Upper lobe of right lung (tissue), 1 donor: ENCODE measurements at regions not wholly inside any gene's neighbourhood (a gene's known extent, or its start where the extent isn't known, plus 50 kb on each side); places are given as distances from the start of the nearest gene placed in this dataset.
A peak's percentile ranks its signal among the peaks of the same experiment; 100 is the strongest.

Experiments
- ATAC-seq: fragments of 200-7000 bp; cut with Tn5 transposase; one replicate; pipeline ENCODE4 v1.9.1; 2020; ENCODE audit warnings: mild to moderate bottlenecking, moderate library complexity
- DNase-seq: peaks from one replicate; pipeline ENCODE4 v3.0.0-alpha.2; 2020
- H3K27ac ChIP-seq: fragments of 200-600 bp; one replicate; pipeline ENCODE4 v1.8.0; 2022
- H3K27me3 ChIP-seq: fragments of 200-600 bp; one replicate; pipeline ENCODE4 v1.8.0; 2022; ENCODE audit warnings: mild to moderate bottlenecking
- H3K36me3 ChIP-seq: fragments of 200-600 bp; one replicate; pipeline ENCODE4 v1.8.0; 2022
- H3K4me1 ChIP-seq: fragments of 200-600 bp; one replicate; pipeline ENCODE4 v1.8.0; 2022
- H3K4me3 ChIP-seq: fragments of 200-600 bp; one replicate; pipeline ENCODE4 v1.8.0; 2022; ENCODE audit warnings: mild to moderate bottlenecking
- H3K9me3 ChIP-seq: fragments of 200-600 bp; one replicate; pipeline ENCODE4 v1.8.0; 2022
- intact Hi-C: fragments of 100-400 bp; cut with DNase I; formaldehyde crosslinking; loops from one replicate; pipeline ENCODE4 v1.11.0; 2022
- TF ChIP-seq, protein P1 (sequence below): fragments of 200-600 bp; IDR thresholded peaks from one replicate; pipeline ENCODE4 v1.8.0; 2022; ENCODE audit warnings: antibody characterized with exemption
- donor health status: DM: no; HTN: yes; CAD: no; lungs with severe emphysema.

DNA sequence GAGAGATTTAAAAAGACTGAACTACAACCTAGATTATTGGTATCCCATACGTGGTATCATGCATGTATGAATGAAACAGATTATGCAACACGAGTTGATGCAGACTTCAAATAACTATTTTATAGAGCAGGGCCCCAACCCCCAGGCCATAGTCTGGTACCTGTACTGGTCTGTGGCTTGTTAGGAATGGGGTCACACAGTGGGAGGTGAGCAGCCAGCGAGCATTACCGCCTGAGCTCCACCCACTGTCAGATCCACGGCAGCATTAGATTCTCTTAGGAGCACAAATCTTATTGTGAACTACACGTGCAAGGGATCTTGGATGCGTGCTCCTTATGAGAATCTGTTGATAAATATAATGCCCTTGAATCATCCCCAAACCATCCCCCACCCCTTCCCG is 320.2 kb downstream of the TBC1D4 start:
- Histone ChIP-seq H3K4me1 (no peaks in the 10 kb centered on the region), H3K9me3 (no peaks in the 10 kb centered on the region), H3K36me3 (no peaks in the 10 kb centered on the region), H3K4me3 (no peak overlapping the region), H3K27ac (no peak overlapping the region), H3K27me3 (no peaks in the 10 kb centered on the region)
- no peak for ATAC-seq
- DNase-seq: no peak
- intact Hi-C loops: no loop called here
- TF ChIP-seq, protein P1, sequence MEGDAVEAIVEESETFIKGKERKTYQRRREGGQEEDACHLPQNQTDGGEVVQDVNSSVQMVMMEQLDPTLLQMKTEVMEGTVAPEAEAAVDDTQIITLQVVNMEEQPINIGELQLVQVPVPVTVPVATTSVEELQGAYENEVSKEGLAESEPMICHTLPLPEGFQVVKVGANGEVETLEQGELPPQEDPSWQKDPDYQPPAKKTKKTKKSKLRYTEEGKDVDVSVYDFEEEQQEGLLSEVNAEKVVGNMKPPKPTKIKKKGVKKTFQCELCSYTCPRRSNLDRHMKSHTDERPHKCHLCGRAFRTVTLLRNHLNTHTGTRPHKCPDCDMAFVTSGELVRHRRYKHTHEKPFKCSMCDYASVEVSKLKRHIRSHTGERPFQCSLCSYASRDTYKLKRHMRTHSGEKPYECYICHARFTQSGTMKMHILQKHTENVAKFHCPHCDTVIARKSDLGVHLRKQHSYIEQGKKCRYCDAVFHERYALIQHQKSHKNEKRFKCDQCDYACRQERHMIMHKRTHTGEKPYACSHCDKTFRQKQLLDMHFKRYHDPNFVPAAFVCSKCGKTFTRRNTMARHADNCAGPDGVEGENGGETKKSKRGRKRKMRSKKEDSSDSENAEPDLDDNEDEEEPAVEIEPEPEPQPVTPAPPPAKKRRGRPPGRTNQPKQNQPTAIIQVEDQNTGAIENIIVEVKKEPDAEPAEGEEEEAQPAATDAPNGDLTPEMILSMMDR: no peak

- no peak overlapping the region for H3K27ac ChIP-seq
- H3K4me3 ChIP-seq: no peak overlapping the region
- H3K36me3 ChIP-seq: no peaks in the 10 kb centered on the region
- H3K9me3 ChIP-seq: no peaks in the 10 kb centered on the region
- ATAC-seq (no peak), DNase-seq (no peak)
- intact Hi-C loops: no loop called here
- H3K4me1 ChIP-seq: no peaks in the 10 kb centered on the region
- H3K27me3 ChIP-seq: no peaks in the 10 kb centered on the region
- TF ChIP-seq, protein P1: no peak
Measured at GRCh38 chr13:75160984-75161383, 321.0 kb downstream of the TBC1D4 start.

- TF ChIP-seq, protein P1: no peak
- intact Hi-C loops: no loop called here
- H3K27me3 ChIP-seq: no peaks in the 10 kb centered on the region
- DNase-seq (no peak), ATAC-seq (no peak)
- H3K27ac ChIP-seq: no peak overlapping the region
- H3K4me1 ChIP-seq: no peaks in the 10 kb centered on the region
- no peaks in the 10 kb centered on the region for H3K36me3 ChIP-seq
- no peak overlapping the region for H3K4me3 ChIP-seq
- no peaks in the 10 kb centered on the region for H3K9me3 ChIP-seq
Measured at GRCh38 chr13:75154331-75154730, 327.6 kb downstream of the TBC1D4 start.

- TF ChIP-seq, protein P1: no peak
- no peaks in the 10 kb centered on the region for H3K27me3 ChIP-seq
- H3K36me3 ChIP-seq: no peaks in the 10 kb centered on the region
- H3K9me3 ChIP-seq: no peaks in the 10 kb centered on the region
- H3K4me3 ChIP-seq: no peak overlapping the region
- ATAC-seq (peak; percentile 38), DNase-seq (no peak)
- intact Hi-C loops: no loop called here
- no peak overlapping the region for H3K27ac ChIP-seq
- no peaks in the 10 kb centered on the region for H3K4me1 ChIP-seq
Measured at GRCh38 chr13:75153834-75154233, 328.1 kb downstream of the TBC1D4 start.

GRCh38 chr13:75153386-75153785 is 328.6 kb downstream of the TBC1D4 start:
- no peaks in the 10 kb centered on the region for H3K27me3 ChIP-seq
- ATAC-seq: no peak
- no peaks in the 10 kb centered on the region for H3K9me3 ChIP-seq
- no peak overlapping the region for H3K27ac ChIP-seq
- H3K4me1 ChIP-seq: no peaks in the 10 kb centered on the region
- H3K36me3 ChIP-seq: no peaks in the 10 kb centered on the region
- TF ChIP-seq, protein P1: no peak
- no peak overlapping the region for H3K4me3 ChIP-seq
- intact Hi-C loops: no loop called here
- DNase-seq: no peak

- TF ChIP-seq, protein P1: no peak
- Histone ChIP-seq H3K9me3 (no peaks in the 10 kb centered on the region), H3K4me1 (no peaks in the 10 kb centered on the region), H3K27ac (no peak overlapping the region), H3K36me3 (no peaks in the 10 kb centered on the region), H3K27me3 (no peaks in the 10 kb centered on the region), H3K4me3 (no peak overlapping the region)
- ATAC-seq (no peak), DNase-seq (no peak)
- intact Hi-C loops: no loop called here
Measured at GRCh38 chr13:75151081-75151643, 330.8 kb downstream of the TBC1D4 start.
